Activated T-cell treated with anti-CD3 and anti-CD28 coated beads, Interleukin-2, amount 50 U/mL, for 48 hours (primary cell): ENCODE measurements at regions not wholly inside any gene's neighbourhood (a gene's known extent, or its start where the extent isn't known, plus 50 kb on each side); places are given as distances from the start of the nearest gene placed in this dataset.

Experiments
- DNase-seq, 2 experiments: peaks; one replicate each; pipeline ENCODE4 v3.0.0-alpha.2; 2020

DNA sequence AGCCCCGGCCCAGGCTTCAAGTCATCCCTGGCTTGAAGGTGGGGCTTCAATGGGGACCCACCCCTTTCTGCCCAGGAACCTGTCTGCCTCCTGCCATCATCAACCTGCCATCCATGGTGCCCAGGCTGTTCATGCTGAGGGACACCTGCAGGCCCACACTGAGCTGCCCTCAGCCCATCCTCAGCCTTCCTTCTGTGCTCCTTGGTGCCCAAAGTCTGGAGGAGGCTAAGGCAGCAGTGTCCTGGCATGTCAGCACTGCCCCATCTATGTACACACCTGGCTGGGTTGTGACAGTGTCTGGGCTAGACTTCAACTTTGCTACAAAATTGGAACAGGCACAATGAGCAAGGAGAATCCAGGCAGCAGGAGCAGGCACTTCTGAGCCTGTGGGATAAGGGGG lies 745.3 kb upstream of the EPHA6 start:
- DNase-seq, result no peak

DNA sequence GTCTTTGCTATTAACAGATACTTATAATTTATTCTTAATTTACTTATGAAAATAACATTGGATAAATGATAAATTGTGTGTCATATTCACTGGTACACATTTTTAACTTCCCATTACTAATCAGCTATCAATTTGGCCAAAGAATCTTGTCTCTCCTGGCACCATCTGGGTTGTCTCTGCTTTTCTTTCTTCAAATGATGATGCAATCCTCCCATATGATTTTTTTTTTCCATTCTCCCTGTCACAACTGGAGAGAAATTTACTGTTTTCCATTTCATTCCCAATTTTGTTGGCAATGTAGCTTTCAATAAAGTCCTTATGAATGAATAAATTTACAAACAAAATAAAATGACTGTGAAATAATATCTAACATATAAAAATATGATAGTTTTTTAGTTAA lies 743.7 kb upstream of the EPHA6 start:
- no peak for DNase-seq

DNA sequence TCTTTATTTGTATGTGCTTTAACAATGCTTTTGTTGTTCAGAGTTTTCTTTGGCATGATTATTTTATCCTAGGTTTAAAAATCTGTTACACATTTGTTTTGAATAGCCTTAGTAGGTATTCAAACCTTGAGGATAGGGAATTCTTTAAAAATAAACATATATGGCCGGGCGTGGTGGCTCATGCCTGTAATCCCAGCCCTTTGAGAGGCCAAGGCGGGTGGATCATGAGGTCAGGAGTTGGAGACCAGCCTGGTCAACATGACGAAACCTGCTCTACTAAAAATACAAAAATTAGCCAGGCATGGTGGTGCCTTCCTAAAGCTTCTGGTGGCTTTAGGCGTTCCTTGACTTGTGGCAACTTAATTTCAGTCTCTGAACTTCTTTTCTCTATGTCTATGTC lies 743.3 kb upstream of the EPHA6 start:
- no peak for DNase-seq

DNA sequence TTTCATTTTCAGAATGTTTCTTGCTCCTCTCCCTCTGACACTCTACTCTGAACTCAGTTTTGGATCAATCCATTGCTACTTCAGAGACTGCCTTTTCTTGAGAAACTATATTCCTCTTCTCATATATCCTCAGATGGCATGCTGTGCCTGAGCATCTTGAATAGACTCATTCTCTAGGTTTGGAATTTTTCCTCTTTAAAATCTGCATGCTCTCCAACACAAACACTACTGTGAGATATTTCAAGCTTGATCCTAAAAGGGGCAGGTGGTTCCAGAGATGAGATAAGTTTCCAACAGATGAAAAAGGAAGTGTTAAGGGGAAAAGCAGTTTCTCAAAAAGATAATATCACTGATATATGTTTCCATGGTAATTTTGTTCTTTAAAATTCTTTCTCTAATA lies 742.2 kb upstream of the EPHA6 start:
- no peak for DNase-seq

DNA sequence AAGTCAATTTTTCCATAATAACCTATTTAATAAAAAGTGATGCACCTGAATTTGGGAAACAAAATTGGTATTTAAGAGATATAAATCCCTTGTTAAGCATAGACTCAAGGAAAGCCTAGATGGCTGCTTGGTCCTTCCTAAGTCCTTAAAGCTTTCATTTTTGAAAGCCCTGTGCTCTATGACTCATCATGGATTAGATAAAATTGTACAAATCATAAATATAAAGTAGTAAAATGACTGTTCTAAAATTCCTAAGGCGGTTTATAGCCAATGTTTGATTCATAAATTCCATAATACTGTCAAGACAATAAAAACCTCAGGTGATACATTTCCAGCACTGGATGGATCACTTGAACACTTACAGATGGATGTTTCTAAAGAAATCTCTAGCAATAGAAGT lies 730.8 kb upstream of the EPHA6 start:
- no peak for DNase-seq

DNA sequence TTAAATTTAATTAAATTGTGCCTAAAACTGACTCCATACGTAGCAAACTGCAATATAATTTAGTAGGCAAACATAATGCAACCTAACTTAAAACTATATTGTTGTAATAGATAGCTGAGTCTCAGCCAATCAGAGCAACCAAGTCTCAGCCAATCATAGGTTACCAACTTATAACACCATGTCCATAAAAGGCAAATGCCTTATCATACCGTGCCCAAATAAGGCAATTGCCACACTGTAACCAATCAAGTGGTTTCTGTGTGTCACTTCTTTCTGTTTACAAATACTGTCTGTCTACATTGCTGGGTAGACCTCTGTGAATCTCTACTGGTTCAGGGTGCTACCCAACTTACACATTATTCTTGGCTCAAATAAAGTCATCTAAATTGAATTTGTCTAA lies 728.4 kb upstream of the EPHA6 start:
- no peak for DNase-seq

DNA sequence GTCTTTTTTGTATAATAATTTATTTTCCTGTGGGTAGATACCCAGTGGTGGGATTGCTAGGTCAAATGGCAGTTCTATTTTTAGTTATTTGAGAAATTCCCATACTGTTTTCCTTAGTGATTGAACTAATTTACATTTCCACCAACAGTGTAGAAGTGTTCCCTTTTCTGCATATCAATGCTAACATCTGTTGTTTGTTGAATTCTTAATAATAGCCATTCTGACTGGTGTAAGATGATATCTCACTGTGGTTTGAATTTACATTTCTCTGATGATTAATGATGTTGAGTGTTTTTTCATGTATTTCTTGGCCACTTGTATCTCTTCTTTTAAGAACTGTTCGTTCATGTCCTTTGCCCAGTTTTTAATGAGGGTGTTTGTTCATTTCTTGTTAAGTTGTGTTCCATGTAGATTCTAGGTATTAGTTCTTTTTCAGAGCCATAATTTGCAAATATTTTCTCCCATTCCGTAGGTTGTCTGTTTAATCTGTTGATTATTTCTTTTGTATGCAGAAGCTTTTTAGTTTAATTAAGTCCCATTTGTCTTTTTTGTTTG lies 713.3 kb upstream of the EPHA6 start:
- no peak for DNase-seq

DNA sequence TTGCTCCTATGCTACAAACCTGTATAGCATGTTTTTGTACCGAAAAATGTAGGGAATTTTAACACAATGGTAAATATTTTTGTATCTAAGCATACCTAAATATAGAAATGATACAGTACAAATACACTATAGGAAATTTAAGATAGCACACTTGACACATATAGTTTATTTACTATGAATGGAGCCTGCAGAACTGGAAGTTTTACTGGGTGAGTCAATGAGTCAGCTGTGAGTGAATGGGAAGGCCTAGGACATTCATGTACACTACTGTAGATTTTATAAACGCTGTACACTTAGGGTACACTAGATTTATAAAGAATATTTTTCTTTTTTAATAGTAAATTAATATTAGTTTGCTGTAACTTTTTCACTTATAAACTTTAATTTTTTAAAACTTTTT lies 707.7 kb upstream of the EPHA6 start:
- DNase-seq, result no peak
